ENCODE measurements at regions not wholly inside any gene's neighbourhood (a gene's known extent, or its start where the extent isn't known, plus 50 kb on each side); places are given as distances from the start of the nearest gene placed in this dataset.

DNA sequence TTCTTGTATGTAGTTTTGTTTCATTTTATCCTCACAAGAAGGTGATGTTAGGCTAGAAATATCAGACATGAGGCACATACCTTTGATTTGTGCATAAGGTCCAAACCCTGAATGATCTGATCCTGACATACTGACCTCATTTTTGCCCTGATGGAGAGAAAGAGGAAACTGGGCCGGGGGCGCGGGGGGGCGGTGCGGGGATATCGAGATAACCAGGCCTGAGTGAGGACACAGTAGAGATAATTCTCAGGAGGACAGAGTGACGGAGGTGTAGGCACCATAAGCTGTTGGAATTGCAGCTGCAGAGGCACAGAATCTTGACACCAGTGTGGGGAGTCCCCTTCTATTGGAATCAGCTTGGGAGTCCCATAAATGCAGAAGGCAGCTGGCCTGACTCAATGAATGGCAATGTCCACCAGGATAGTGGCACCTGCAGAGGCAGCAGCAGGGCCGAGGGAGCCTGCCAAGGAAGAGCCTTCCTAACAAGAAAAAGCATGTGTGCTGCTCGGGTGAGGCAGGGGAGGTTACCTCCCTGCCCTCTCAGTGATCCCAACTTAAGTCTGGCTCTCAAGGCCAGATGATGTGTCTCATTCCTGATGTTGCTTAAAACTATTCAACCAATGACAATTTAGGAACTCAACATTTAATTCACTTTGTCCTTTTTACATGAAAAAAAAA lies 234.3 kb upstream of the MSX2 start:
- intact Hi-C loops (cut with micrococcal nuclease): no loop called here
- ChIA-PET POLR2A (no interaction called here), CTCF (no interaction called here), RAD21 (ENCODE audit: low non-redundant PET in 1 of 2, low total read pairs in 2 of 2, uncharacterized antibody in 2 of 2, unreplicated experiment in 2 of 2) (no interaction called here)
- H3K79me2 ChIP-seq (ENCODE audit: insufficient read depth, low read length): no peaks in the 10 kb centered on the region
- H3K4me2 ChIP-seq (ENCODE audit: low read length): no peak overlapping the region
- H3K27me3 ChIP-seq (ENCODE audit: insufficient read depth, low read length): no peaks in the 10 kb centered on the region; the same call in 1 of the 2 replicates
- H3K4me3 ChIP-seq (replicated peaks in 1 of 2; ENCODE audit: low read depth in 1 of 2, low read length in 2 of 2): no peak overlapping the region
- H3K36me3 ChIP-seq (ENCODE audit: control insufficient read depth in 1 of 2, insufficient read depth in 2 of 2, low read length in 2 of 2): no peaks in the 10 kb centered on the region
- H3K9me2 ChIP-seq (ENCODE audit: insufficient read depth): no peaks in the 10 kb centered on the region
- H3K9ac ChIP-seq (ENCODE audit: low read length): no peak overlapping the region
- TF ChIP-seq EZH2 (IDR thresholded peaks at IDR 0.05): no peak
- no peak for TF ChIP-seq SRF (IDR thresholded peaks at IDR 0.05; ENCODE audit: low read depth)
- TF ChIP-seq ATF3 (IDR thresholded peaks at IDR 0.05): no peak
- no peak for TF ChIP-seq CEBPB (IDR thresholded peaks at IDR 0.05; ENCODE audit: low read depth)
- no peak for TF ChIP-seq EZH2phosphoT487 (IDR thresholded peaks at IDR 0.05; ENCODE audit: borderline replicate concordance)
- no peak for TF ChIP-seq POLR2A (IDR thresholded peaks at IDR 0.05; ENCODE audit: borderline replicate concordance, extremely low read depth, insufficient read depth, insufficient read length)
- no peak for TF ChIP-seq MAX (IDR thresholded peaks at IDR 0.05)
- TF ChIP-seq SIN3A (IDR thresholded peaks at IDR 0.05; ENCODE audit: low read depth): no peak
- TF ChIP-seq, protein P1, sequence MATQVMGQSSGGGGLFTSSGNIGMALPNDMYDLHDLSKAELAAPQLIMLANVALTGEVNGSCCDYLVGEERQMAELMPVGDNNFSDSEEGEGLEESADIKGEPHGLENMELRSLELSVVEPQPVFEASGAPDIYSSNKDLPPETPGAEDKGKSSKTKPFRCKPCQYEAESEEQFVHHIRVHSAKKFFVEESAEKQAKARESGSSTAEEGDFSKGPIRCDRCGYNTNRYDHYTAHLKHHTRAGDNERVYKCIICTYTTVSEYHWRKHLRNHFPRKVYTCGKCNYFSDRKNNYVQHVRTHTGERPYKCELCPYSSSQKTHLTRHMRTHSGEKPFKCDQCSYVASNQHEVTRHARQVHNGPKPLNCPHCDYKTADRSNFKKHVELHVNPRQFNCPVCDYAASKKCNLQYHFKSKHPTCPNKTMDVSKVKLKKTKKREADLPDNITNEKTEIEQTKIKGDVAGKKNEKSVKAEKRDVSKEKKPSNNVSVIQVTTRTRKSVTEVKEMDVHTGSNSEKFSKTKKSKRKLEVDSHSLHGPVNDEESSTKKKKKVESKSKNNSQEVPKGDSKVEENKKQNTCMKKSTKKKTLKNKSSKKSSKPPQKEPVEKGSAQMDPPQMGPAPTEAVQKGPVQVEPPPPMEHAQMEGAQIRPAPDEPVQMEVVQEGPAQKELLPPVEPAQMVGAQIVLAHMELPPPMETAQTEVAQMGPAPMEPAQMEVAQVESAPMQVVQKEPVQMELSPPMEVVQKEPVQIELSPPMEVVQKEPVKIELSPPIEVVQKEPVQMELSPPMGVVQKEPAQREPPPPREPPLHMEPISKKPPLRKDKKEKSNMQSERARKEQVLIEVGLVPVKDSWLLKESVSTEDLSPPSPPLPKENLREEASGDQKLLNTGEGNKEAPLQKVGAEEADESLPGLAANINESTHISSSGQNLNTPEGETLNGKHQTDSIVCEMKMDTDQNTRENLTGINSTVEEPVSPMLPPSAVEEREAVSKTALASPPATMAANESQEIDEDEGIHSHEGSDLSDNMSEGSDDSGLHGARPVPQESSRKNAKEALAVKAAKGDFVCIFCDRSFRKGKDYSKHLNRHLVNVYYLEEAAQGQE (IDR thresholded peaks at IDR 0.05; ENCODE audit: low read depth): no peak
- TF ChIP-seq CBX3 (IDR thresholded peaks at IDR 0.05; ENCODE audit: low read depth): no peak
- no peak for TF ChIP-seq POLR2AphosphoS5 (IDR thresholded peaks at IDR 0.05; ENCODE audit: low read depth, low read length)
- TF ChIP-seq JUND (IDR thresholded peaks at IDR 0.05): no peak
- TF ChIP-seq YY1 (IDR thresholded peaks at IDR 0.05; ENCODE audit: extremely low read depth, insufficient replicate concordance, low read depth, low read length): no peak
- no peak for TF ChIP-seq ELF1 (IDR thresholded peaks at IDR 0.05; ENCODE audit: borderline replicate concordance, low read depth)
- TF ChIP-seq ZNF274 (IDR thresholded peaks at IDR 0.05; ENCODE audit: low read depth, low read length): no peak
- no peak for TF ChIP-seq EGR1 (IDR thresholded peaks at IDR 0.05; ENCODE audit: low read depth)
- no peaks in the 10 kb centered on the region for H3K9me3 ChIP-seq (ENCODE audit: control insufficient read depth in 1 of 2, insufficient read depth in 1 of 2, low read depth in 1 of 2, low read length in 2 of 2)
- ATAC-seq: no peak
- H3K27ac ChIP-seq (ENCODE audit: low read depth, low read length): no peak overlapping the region
- H4K20me1 ChIP-seq (ENCODE audit: insufficient read depth): no peaks in the 10 kb centered on the region
- DNase-seq (ENCODE audit: low read depth, low spot score): no peak
- H2AFZ ChIP-seq (ENCODE audit: low read depth, low read length, poor library complexity, severe bottlenecking): no peak overlapping the region
- H3K4me1 ChIP-seq (ENCODE audit: control insufficient read depth in 1 of 2, insufficient read depth in 2 of 2, low read length in 2 of 2): no peaks in the 10 kb centered on the region
- no TSS peak for BruUV-seq (replicated peaks)

Data from HCT116 (cell line).